ENCODE measurements at regions not wholly inside any gene's neighbourhood (a gene's known extent, or its start where the extent isn't known, plus 50 kb on each side); places are given as distances from the start of the nearest gene placed in this dataset.

- no peak overlapping the region for H3K27ac ChIP-seq
- peaks cover 2% of the 10 kb centered on the region for H3K36me3 Mint-ChIP-seq
These were observed 367.8 kb upstream of the HS6ST1 start for GRCh38 chr2:128686497-128686859.

GRCh38 chr2:128686881-128687555, 368.4 kb upstream of the HS6ST1 start:
- H3K79me2 ChIP-seq (ENCODE audit: low read depth) = no peaks in the 10 kb centered on the region
- Mint-ChIP-seq H3K9me3 (peaks cover 10% of the 10 kb centered on the region), H3K27ac (peak overlapping the region; percentile 26), H3K4me1 (peaks cover 17% of the 10 kb centered on the region), H3K4me3 (no peak overlapping the region), H3K27me3 (ENCODE audit: insufficient read depth, low read depth) (peaks cover 18% of the 10 kb centered on the region), H3K36me3 (peaks cover 2% of the 10 kb centered on the region)
- H3K9me3 ChIP-seq (ENCODE audit: low read depth) = no peaks in the 10 kb centered on the region
- no peak for TF ChIP-seq EZH2 (IDR thresholded peaks at IDR 0.05)
- TF ChIP-seq CTCF (IDR thresholded peaks at IDR 0.05) = no peak
- no peak for TF ChIP-seq EZH2phosphoT487 (IDR thresholded peaks at IDR 0.05)
- H3K9ac ChIP-seq = no peak overlapping the region
- DNase-seq (ENCODE audit: low spot score) = no peak
- no peaks in the 10 kb centered on the region for H3K27me3 ChIP-seq
- H2AFZ ChIP-seq (replicated peaks) = no peak overlapping the region
- no peak overlapping the region for H3K4me3 ChIP-seq
- H3F3A ChIP-seq (ENCODE audit: low read depth) = no peaks in the 10 kb centered on the region
- no peaks in the 10 kb centered on the region for H4K20me1 ChIP-seq (ENCODE audit: low read depth)
- H3K4me1 ChIP-seq = no peaks in the 10 kb centered on the region
- no peak overlapping the region for H3K4me2 ChIP-seq
- no peak overlapping the region for H3K27ac ChIP-seq
- H3K36me3 ChIP-seq = no peaks in the 10 kb centered on the region

More at GRCh38 chr2:128686497-128686859, 367.8 kb upstream of the HS6ST1 start:
- Mint-ChIP-seq H3K4me3 (no peak overlapping the region), H3K27ac (no peak overlapping the region), H3K4me1 (peaks cover 15% of the 10 kb centered on the region), H3K27me3 (ENCODE audit: insufficient read depth, low read depth) (peaks cover 17% of the 10 kb centered on the region), H3K9me3 (peaks cover 10% of the 10 kb centered on the region)
- H3K9ac ChIP-seq = no peak overlapping the region
- no peak overlapping the region for H3K4me2 ChIP-seq
- TF ChIP-seq EZH2phosphoT487 (IDR thresholded peaks at IDR 0.05) (no peak), EZH2 (IDR thresholded peaks at IDR 0.05) (no peak), CTCF (IDR thresholded peaks at IDR 0.05) (no peak)
- H3K4me1 ChIP-seq = no peaks in the 10 kb centered on the region
- H4K20me1 ChIP-seq (ENCODE audit: low read depth) = no peaks in the 10 kb centered on the region
- H3K36me3 ChIP-seq = no peaks in the 10 kb centered on the region
- H3K9me3 ChIP-seq (ENCODE audit: low read depth) = no peaks in the 10 kb centered on the region
- no peak overlapping the region for H3K4me3 ChIP-seq
- H3K27me3 ChIP-seq = no peaks in the 10 kb centered on the region
- DNase-seq (ENCODE audit: low spot score) = no peak
- no peak overlapping the region for H2AFZ ChIP-seq (replicated peaks)
- H3K79me2 ChIP-seq (ENCODE audit: low read depth) = no peaks in the 10 kb centered on the region
- no peaks in the 10 kb centered on the region for H3F3A ChIP-seq (ENCODE audit: low read depth)

- Histone ChIP-seq H3F3A (ENCODE audit: low read depth) (no peaks in the 10 kb centered on the region), H3K27ac (no peak overlapping the region), H4K20me1 (ENCODE audit: low read depth) (no peaks in the 10 kb centered on the region), H3K9ac (no peak overlapping the region), H3K4me3 (no peak overlapping the region), H3K4me1 (no peaks in the 10 kb centered on the region), H3K9me3 (ENCODE audit: low read depth) (no peaks in the 10 kb centered on the region), H3K36me3 (no peaks in the 10 kb centered on the region), H3K27me3 (no peaks in the 10 kb centered on the region), H3K4me2 (no peak overlapping the region), H3K79me2 (ENCODE audit: low read depth) (no peaks in the 10 kb centered on the region), H2AFZ (replicated peaks) (no peak overlapping the region)
- Mint-ChIP-seq H3K27ac (no peak overlapping the region), H3K4me1 (peaks cover 14% of the 10 kb centered on the region), H3K27me3 (ENCODE audit: insufficient read depth, low read depth) (peaks cover 21% of the 10 kb centered on the region), H3K9me3 (peaks cover 10% of the 10 kb centered on the region), H3K4me3 (no peak overlapping the region), H3K36me3 (no peaks in the 10 kb centered on the region)
- TF ChIP-seq EZH2phosphoT487 (IDR thresholded peaks at IDR 0.05) (no peak), EZH2 (IDR thresholded peaks at IDR 0.05) (no peak), CTCF (IDR thresholded peaks at IDR 0.05) (no peak)
- no peak for DNase-seq (ENCODE audit: low spot score)
These were observed 368.9 kb upstream of the HS6ST1 start for GRCh38 chr2:128687565-128687964.

Measured in neural progenitor cell (in vitro differentiated cells).